Kidney glomerular epithelial cell (primary cell): ENCODE measurements at regions not wholly inside any gene's neighbourhood (a gene's known extent, or its start where the extent isn't known, plus 50 kb on each side); places are given as distances from the start of the nearest gene placed in this dataset.
A peak's percentile ranks its signal among the peaks of the same experiment; 100 is the strongest.
"Not testable (repeated sequence)": the region's sequence is repeated elsewhere in the genome, so short reads cannot be mapped to it uniquely, and the experiment has no call there.

ENCODE experiments used
- DNase-seq: peaks from one replicate; lab custom pipeline; 2025; lab: John Stamatoyannopoulos, UW

DNA sequence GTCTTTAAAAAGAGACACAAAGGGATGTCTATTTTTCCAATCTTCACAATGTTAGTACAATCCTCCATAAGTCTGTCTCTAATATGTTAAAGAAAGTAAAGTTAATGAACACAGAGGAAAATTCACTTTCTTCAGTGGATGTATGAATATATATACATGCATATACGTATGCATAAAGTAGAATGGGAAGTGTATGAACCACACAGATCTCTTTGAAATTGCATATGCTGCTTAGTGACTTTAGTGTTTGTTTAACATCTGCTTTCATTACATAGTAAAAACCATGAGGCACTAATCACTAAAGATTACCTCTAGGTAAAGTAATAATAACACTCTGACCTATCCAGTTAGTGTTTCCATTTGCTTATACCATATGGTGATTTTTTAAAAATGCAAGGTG, 451.2 kb downstream of the SEMA3D start:
- DNase-seq = no peak

DNA sequence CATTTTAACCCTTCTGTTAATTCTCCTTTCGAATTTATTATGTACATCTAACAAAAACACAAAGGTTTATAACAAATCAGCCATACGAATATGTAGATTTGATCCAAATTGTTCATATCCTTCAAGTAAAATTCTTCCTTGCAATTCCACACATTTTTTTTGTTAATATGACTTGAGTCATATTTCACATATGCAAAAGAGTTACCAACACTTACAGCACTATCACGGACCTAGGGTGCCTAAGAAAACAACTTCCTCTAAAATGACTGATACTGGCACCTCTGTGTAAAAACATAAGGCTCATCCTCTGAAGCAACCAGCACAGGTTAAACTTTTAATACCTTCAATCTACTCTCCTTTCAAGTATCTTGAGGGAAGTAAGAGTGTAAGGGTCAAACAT, 451.8 kb downstream of the SEMA3D start:
- no peak for DNase-seq

DNA sequence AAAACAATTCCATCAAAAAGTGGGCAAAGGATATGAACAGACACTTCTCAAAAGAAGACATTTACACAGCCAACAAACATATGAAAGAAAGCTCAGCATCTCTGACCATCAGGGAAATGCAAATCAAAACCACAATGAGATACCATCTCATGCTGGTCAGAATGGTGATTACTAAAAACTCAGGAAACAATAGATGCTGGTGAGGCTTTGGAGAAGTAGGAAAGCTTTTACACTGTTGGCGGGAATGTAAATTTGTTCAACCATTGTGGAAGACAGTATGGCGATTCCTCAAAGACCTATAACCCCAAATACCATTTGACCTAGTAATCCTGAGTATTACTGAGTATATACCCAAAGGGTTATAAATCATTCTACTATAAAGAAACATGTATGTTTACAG, 452.9 kb downstream of the SEMA3D start:
- DNase-seq = not testable (repeated sequence)

GRCh38 chr7:84730864-84731263, 456.0 kb downstream of the SEMA3D start:
- not testable (repeated sequence) for DNase-seq

GRCh38 chr7:84729284-84729683, 457.6 kb downstream of the SEMA3D start:
- DNase-seq = peak; percentile 53

GRCh38 chr7:84722734-84723133, 464.1 kb downstream of the SEMA3D start:
- DNase-seq = no peak

- DNase-seq = no peak
These were observed 464.8 kb downstream of the SEMA3D start for GRCh38 chr7:84722086-84722485.

- DNase-seq = no peak
These were observed 466.3 kb downstream of the SEMA3D start for GRCh38 chr7:84720456-84721097.

GRCh38 chr7:84714765-84715164, 472.1 kb downstream of the SEMA3D start:
- no peak for DNase-seq

DNA sequence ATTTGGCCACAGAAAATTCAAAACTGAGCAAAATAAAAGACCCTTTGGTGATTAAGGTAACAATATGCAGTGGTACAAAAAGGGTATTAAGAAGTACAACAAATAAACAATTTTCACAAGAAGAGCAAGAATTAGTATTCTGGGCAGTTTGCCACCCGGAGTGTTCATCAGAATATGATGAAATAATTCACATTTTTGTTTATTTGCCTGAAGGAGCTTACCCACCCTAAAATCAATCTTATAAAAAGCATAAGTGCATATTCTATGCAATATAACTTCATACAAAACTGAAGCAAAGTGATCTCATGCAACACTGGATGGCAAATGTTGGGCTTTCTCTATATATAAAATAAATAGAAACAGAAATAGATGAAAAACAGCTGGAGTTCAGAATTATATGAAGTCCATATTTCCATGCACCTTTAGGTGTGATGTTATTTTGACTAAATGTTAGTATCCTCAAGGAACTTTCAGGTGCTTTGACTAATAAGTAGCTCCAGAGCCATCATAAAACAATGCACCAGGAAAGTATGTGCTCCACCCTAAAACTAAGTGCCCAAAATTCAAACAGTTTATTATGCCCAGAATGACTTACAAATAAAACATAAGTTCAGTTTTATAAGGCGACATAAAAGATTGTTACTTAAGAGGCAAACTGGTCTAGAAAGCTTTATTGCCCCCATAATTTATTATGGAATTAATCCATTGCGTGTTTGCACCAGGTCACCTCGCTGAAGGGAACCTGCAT, 474.3 kb downstream of the SEMA3D start:
- no peak for DNase-seq

GRCh38 chr7:84710538-84710937, 476.3 kb downstream of the SEMA3D start:
- not testable (repeated sequence) for DNase-seq

- no peak for DNase-seq
These were observed 481.1 kb downstream of the SEMA3D start for GRCh38 chr7:84705706-84706105.

DNA sequence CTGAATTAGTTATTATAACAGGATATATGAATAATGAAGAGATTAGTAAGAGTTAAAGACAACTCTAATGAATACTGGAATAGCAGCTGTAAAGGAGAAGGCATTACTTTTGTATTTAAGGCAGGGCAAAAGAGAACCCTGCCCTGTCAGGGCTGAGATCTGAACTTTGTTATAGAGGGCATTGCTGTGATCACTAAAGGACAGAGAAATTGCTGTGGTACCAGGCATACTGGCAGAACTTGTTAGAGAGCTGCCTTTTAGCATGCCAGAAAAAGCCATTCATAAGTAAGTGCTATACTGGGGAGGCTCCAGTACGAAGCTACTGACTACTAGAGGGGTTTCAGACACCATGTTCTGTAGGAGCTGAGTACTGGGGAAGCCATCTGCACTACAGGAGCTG, 481.8 kb downstream of the SEMA3D start:
- no peak for DNase-seq

DNA sequence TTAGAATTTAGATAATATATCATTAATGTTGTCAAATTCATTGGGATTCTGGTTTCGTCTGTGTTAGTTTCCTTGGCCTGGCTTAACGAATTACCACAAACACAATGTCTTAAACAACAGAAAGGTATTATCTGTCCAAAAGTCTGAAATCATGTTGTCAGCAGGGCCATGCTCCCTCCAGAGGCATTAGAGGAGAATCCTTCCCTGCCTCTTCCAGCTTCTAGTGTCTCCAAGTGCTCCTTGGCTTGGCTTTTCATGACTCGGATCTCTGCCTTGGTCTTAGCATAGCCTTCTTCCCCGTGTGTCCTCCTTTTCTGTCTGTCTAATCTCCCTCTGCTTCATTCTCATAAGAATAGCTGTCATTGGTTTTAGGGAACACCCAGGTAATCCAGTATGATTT, 482.5 kb downstream of the SEMA3D start:
- no peak for DNase-seq

DNA sequence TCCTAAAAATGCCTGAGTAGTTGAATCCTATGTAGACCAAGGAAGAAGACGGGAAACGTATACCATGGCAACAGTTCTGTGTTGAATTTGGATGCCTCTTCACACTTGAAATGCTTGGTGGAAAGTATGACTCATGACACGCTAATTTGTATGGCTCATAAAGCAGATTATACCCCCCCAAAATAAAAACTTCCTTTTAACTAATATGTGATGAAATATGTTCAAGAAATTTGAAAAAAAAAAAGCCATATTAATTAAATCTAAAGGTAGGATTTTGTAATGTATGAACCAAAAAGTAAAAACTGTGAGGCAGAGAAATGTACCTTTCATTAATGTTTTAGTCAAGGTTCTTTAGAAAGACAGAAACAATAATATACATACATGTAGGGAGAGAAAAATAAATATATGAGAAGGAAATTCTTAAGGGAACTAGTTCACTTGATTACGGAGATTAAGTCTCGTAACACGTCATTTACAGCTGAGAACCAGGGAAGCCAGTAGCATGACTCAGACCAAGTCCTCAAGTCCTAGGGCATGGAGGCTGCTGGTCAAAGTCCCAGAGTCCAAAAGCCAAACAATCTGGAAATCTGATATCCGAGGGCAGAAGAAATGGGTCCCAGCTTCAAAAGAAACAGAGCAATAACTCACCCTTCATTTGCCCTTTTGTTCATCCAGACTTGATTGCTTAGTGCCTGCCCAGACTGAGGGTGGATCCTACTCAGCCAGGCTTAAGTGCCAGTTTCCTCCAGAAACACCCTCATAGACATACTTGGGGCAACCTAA, 485.1 kb downstream of the SEMA3D start:
- DNase-seq = peak; percentile 84

DNA sequence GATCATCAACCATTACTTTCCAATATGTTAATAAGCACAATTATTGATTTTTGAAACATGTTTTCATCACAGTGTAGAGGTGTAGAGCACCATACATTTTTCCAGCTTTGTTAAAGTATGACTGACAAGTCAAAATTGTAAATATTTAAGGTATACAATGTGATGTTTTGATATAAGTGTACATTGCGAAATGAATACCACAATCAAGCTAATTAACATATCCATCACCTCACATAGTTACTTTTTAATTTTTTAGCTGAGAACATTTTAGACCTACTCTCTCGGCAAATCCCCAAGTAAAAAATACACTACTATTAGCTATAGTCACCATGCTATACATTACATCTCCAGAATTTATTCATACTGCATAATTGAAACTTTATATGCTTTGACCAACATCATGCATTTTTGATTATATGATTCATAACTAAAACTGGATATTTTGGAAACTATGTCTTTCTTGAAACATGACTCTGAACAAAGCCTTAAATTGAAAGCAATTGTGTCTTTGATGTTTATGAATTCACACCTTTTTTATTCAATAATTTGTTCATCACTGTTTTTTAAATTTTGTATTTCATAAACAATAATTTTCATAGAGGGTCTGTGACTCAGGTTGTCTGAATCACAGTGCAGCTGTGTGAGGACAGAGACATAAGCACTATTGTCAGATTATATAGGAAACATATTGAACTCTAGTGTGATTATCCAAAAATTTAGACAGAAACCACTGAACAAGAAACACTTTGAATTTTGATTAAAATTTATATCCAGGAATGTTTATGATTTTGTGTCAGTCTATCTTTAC, 486.1 kb downstream of the SEMA3D start:
- no peak for DNase-seq

- peak; percentile 91 for DNase-seq
These were observed 489.4 kb downstream of the SEMA3D start for GRCh38 chr7:84697506-84697905.

DNA sequence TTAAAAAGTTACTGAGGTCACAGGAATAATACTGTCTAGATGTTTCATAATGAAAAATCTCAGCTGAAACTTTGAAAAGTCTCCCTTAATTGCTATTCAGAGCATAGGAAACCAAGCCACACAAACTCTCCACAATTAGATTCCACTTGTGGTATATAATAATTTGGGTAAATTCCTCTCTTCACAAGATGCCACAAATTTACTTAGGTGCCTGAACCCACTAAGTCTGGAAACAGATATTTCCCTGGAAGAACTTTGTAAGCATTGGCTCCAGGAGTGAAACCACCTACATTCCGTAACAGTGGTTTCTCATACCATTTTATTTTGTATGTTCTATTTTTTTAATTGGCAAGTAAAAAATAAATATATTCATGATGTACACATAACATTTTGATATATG, 493.4 kb downstream of the SEMA3D start:
- DNase-seq = no peak

- DNase-seq = no peak
These were observed 494.1 kb upstream of the SEMA3A start for GRCh38 chr7:84688671-84689070.

- DNase-seq = no peak
These were observed 491.8 kb upstream of the SEMA3A start for GRCh38 chr7:84686373-84686772.

- DNase-seq = no peak
These were observed 490.4 kb upstream of the SEMA3A start for GRCh38 chr7:84684836-84685480.

DNA sequence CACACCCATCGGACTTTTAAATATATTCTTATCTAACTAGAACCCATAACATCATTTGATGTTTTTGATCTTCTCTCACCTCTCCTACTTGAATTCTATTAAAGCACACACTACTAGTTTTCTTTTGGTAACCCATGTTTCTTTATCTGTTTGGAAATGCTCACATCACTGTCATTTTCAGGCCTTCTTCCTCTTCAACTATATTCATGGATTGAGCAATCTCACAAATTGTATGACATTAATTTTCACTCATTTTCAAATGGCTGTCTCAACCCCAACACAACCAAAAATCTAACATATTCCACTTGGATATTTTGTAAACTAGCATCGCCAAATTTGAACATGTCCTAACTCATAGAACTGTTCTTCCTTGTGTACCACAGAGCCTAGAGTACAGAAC, 488.0 kb upstream of the SEMA3A start:
- no peak for DNase-seq
